ENCODE measurements at regions not wholly inside any gene's neighbourhood (a gene's known extent, or its start where the extent isn't known, plus 50 kb on each side); places are given as distances from the start of the nearest gene placed in this dataset.

- no peak overlapping the region for H3K27ac Mint-ChIP-seq (ENCODE audit: unreplicated experiment)
- H3K4me3 Mint-ChIP-seq (ENCODE audit: unreplicated experiment) = no peak overlapping the region
- H3K9me3 Mint-ChIP-seq (ENCODE audit: unreplicated experiment) = no peaks in the 10 kb centered on the region
- H3K27me3 Mint-ChIP-seq (ENCODE audit: unreplicated experiment) = no peaks in the 10 kb centered on the region
- no peaks in the 10 kb centered on the region for H3K36me3 Mint-ChIP-seq (ENCODE audit: unreplicated experiment)
- H3K4me1 Mint-ChIP-seq (ENCODE audit: unreplicated experiment) = peaks cover 2% of the 10 kb centered on the region
- DNase-seq (ENCODE audit: extremely low spot score, unreplicated experiment) = no peak
- TF ChIP-seq, protein P1, sequence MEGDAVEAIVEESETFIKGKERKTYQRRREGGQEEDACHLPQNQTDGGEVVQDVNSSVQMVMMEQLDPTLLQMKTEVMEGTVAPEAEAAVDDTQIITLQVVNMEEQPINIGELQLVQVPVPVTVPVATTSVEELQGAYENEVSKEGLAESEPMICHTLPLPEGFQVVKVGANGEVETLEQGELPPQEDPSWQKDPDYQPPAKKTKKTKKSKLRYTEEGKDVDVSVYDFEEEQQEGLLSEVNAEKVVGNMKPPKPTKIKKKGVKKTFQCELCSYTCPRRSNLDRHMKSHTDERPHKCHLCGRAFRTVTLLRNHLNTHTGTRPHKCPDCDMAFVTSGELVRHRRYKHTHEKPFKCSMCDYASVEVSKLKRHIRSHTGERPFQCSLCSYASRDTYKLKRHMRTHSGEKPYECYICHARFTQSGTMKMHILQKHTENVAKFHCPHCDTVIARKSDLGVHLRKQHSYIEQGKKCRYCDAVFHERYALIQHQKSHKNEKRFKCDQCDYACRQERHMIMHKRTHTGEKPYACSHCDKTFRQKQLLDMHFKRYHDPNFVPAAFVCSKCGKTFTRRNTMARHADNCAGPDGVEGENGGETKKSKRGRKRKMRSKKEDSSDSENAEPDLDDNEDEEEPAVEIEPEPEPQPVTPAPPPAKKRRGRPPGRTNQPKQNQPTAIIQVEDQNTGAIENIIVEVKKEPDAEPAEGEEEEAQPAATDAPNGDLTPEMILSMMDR (IDR thresholded peaks at IDR 0.05) = no peak
Measured at GRCh38 chr7:124426621-124427020, 339.0 kb downstream of the GPR37 start.

GRCh38 chr7:124423863-124424262 lies 341.7 kb downstream of the GPR37 start:
- TF ChIP-seq, protein P1 (IDR thresholded peaks at IDR 0.05) = no peak
- DNase-seq (ENCODE audit: extremely low spot score, unreplicated experiment) = no peak
- Mint-ChIP-seq H3K9me3 (ENCODE audit: unreplicated experiment) (no peaks in the 10 kb centered on the region), H3K4me3 (ENCODE audit: unreplicated experiment) (no peak overlapping the region), H3K27ac (ENCODE audit: unreplicated experiment) (no peak overlapping the region), H3K4me1 (ENCODE audit: unreplicated experiment) (peaks cover 2% of the 10 kb centered on the region), H3K36me3 (ENCODE audit: unreplicated experiment) (no peaks in the 10 kb centered on the region), H3K27me3 (ENCODE audit: unreplicated experiment) (no peaks in the 10 kb centered on the region)

DNA sequence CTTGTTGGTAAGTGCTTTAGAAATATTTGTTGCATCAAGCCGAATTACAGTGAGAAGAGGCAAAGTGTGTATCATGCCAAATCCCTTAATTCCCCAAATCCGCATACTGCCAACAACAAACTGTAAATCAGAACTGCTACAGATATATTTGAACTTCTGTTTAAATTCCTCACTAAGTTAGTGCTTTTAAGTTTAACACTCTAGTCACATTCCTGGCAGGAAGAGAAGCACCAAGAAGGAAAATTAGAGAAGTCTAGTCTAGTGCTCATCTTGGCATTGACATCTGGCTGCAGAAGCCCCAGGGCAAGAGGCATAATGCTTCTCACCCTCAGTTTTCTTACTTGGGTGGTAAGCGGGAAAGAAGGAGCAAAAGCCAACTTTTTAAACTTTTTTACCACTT lies 343.5 kb downstream of the GPR37 start:
- Mint-ChIP-seq H3K36me3 (ENCODE audit: unreplicated experiment) (no peaks in the 10 kb centered on the region), H3K4me3 (ENCODE audit: unreplicated experiment) (no peak overlapping the region), H3K27ac (ENCODE audit: unreplicated experiment) (no peak overlapping the region), H3K9me3 (ENCODE audit: unreplicated experiment) (no peaks in the 10 kb centered on the region), H3K27me3 (ENCODE audit: unreplicated experiment) (no peaks in the 10 kb centered on the region), H3K4me1 (ENCODE audit: unreplicated experiment) (peaks cover 2% of the 10 kb centered on the region)
- DNase-seq (ENCODE audit: extremely low spot score, unreplicated experiment) = no peak
- TF ChIP-seq, protein P1 (IDR thresholded peaks at IDR 0.05) = no peak

DNA sequence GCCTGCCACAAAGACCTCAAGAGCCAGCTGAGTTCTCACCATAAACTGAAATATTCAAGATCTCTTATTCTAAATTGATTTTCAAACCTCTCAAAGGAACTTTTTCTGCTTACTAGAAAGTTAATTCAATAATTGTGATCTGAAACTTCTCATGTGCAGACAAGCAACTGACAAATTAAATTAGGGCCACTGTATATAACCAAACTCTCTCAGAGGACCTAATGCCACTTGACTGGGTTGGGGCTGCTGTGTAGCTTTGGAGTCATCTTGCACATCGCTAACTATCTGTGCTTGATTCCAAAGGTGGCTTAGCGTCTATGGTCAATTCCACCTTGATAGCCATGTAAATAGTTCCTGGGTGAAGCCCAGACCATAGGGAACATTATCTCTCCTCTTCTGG lies 345.2 kb downstream of the GPR37 start:
- H3K9me3 Mint-ChIP-seq (ENCODE audit: unreplicated experiment) = no peaks in the 10 kb centered on the region
- DNase-seq (ENCODE audit: extremely low spot score, unreplicated experiment) = no peak
- H3K27ac Mint-ChIP-seq (ENCODE audit: unreplicated experiment) = no peak overlapping the region
- H3K4me3 Mint-ChIP-seq (ENCODE audit: unreplicated experiment) = no peak overlapping the region
- peaks cover 2% of the 10 kb centered on the region for H3K4me1 Mint-ChIP-seq (ENCODE audit: unreplicated experiment)
- no peaks in the 10 kb centered on the region for H3K27me3 Mint-ChIP-seq (ENCODE audit: unreplicated experiment)
- TF ChIP-seq, protein P1 (IDR thresholded peaks at IDR 0.05) = no peak
- H3K36me3 Mint-ChIP-seq (ENCODE audit: unreplicated experiment) = no peaks in the 10 kb centered on the region

GRCh38 chr7:124413029-124413428 lies 352.6 kb downstream of the GPR37 start:
- TF ChIP-seq, protein P1 (IDR thresholded peaks at IDR 0.05) = no peak
- DNase-seq (ENCODE audit: extremely low spot score, unreplicated experiment) = no peak
- Mint-ChIP-seq H3K9me3 (ENCODE audit: unreplicated experiment) (no peaks in the 10 kb centered on the region), H3K36me3 (ENCODE audit: unreplicated experiment) (no peaks in the 10 kb centered on the region), H3K27ac (ENCODE audit: unreplicated experiment) (no peak overlapping the region), H3K4me3 (ENCODE audit: unreplicated experiment) (no peak overlapping the region), H3K4me1 (ENCODE audit: unreplicated experiment) (peaks cover 15% of the 10 kb centered on the region), H3K27me3 (ENCODE audit: unreplicated experiment) (no peaks in the 10 kb centered on the region)

Measured in osteocyte (in vitro differentiated cells).